CD8-positive, alpha-beta memory T cell (primary cell): ENCODE measurements at regions not wholly inside any gene's neighbourhood (a gene's known extent, or its start where the extent isn't known, plus 50 kb on each side); places are given as distances from the start of the nearest gene placed in this dataset.
A peak's percentile ranks its signal among the peaks of the same experiment; 100 is the strongest.

ENCODE experiments used
- CTCF ChIA-PET: fragments of 350-600 bp; sonication (Branson Sonifier 250); formaldehyde crosslinking; loops from one replicate; lab custom pipeline; 2021; ENCODE audit warnings: antibody characterized with exemption; lab: Charles Lee
- POLR2A ChIA-PET: fragments of 350-600 bp; sonication (Branson Sonifier 250); formaldehyde crosslinking; loops from one replicate; lab custom pipeline; 2021; ENCODE audit warnings: antibody characterized with exemption; lab: Charles Lee
- DNase-seq, 5 donors: peaks; one replicate each; pipeline versions ENCODE4 v3.0.0 to v3.0.0-alpha.2; 2020 to 2022; ENCODE audit warnings: mixed read lengths in 1 of 5
- H3K27ac ChIP-seq: one replicate; pipeline ENCODE4 v1.7.0; 2013; ENCODE audit warnings: low read depth, mild to moderate bottlenecking, low read length, moderate library complexity
- H3K27me3 ChIP-seq: 2 replicates; pipeline ENCODE4 v1.7.0; 2013; ENCODE audit warnings: low read length, mild to moderate bottlenecking; ENCODE audit not compliant: insufficient read depth, poor library complexity, severe bottlenecking
- H3K36me3 ChIP-seq: 2 replicates; pipeline ENCODE4 v1.7.0; 2013; ENCODE audit warnings: mild to moderate bottlenecking, low read length, moderate library complexity; ENCODE audit not compliant: insufficient read depth
- H3K4me1 ChIP-seq: 2 replicates; pipeline ENCODE4 v1.7.0; 2013; ENCODE audit warnings: mild to moderate bottlenecking, low read length, moderate library complexity; ENCODE audit not compliant: insufficient read depth
- H3K4me3 ChIP-seq: 2 replicates; pipeline ENCODE4 v1.7.0; 2013; ENCODE audit warnings: mild to moderate bottlenecking, low read length
- H3K9me3 ChIP-seq: 2 replicates; pipeline ENCODE4 v1.7.0; 2013; ENCODE audit warnings: mild to moderate bottlenecking, low read length
- H3K27ac Mint-ChIP-seq, 8 donors: one replicate each; pipeline ENCODE4 v1.8.0; 2020 to 2021; ENCODE audit warnings: mixed read lengths in 8 of 8, mild to moderate bottlenecking in 6 of 8, inconsistent platforms in 3 of 8, moderate library complexity in 3 of 8
- H3K27me3 Mint-ChIP-seq, 2 donors: one replicate each; pipeline ENCODE4 v1.8.0; 2020 to 2021; ENCODE audit warnings: mixed read lengths in 2 of 2, mild to moderate bottlenecking in 1 of 2, moderate library complexity in 1 of 2
- H3K36me3 Mint-ChIP-seq, 3 donors: one replicate each; pipeline ENCODE4 v1.8.0; 2020 to 2021; ENCODE audit warnings: mixed read lengths in 3 of 3, inconsistent platforms in 1 of 3, mild to moderate bottlenecking in 1 of 3
- H3K4me1 Mint-ChIP-seq, 3 donors: one replicate each; pipeline ENCODE4 v1.8.0; 2020 to 2021; ENCODE audit warnings: mixed read lengths in 3 of 3, inconsistent platforms in 1 of 3, mild to moderate bottlenecking in 1 of 3
- H3K4me3 Mint-ChIP-seq, 7 donors: one replicate each; pipeline ENCODE4 v1.8.0; 2020 to 2021; ENCODE audit warnings: mixed read lengths in 7 of 7, mild to moderate bottlenecking in 6 of 7, moderate library complexity in 4 of 7, inconsistent platforms in 2 of 7
- H3K9me3 Mint-ChIP-seq, 5 donors: one replicate each; pipeline ENCODE4 v1.8.0; 2020 to 2022; ENCODE audit warnings: mixed read lengths in 5 of 5, mild to moderate bottlenecking in 3 of 5, moderate library complexity in 2 of 5, inconsistent platforms in 1 of 5

DNA sequence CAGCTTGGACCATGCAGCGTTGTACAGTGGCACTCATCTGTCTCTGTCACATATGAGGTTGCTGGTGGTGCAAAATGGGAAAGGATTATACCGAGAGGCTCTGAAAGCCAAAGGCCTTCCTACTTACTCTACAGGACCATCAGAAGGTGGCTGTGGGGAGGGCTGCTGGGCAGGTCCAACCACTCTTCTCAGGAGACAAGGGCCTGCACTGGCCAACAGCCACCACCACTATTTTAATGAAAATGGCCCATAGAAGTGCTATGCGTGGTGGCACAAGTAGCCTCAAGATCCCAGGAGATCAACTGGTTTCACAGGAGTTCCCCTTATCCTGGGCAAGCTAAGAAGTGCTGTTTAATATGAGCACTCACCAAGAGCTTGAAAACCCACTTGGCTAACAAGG, 52.3 kb downstream of the MRPL57 start:
- Histone ChIP-seq H3K27ac (no peak overlapping the region), H3K27me3 (no peaks in the 10 kb centered on the region), H3K4me3 (no peak overlapping the region), H3K9me3 (no peaks in the 10 kb centered on the region), H3K4me1 (no peaks in the 10 kb centered on the region), H3K36me3 (no peaks in the 10 kb centered on the region)
- POLR2A ChIA-PET: no interaction called here
- CTCF ChIA-PET: no interaction called here
- Mint-ChIP-seq H3K36me3 (no peaks in the 10 kb centered on the region), H3K4me1 (peaks cover 0 to 8% (median 2%) of the 10 kb centered on the region in 3 donors), H3K27ac (no peak overlapping the region), H3K9me3 (no peaks in the 10 kb centered on the region), H3K27me3 (peaks cover 2 to 6% of the 10 kb centered on the region in 2 donors), H3K4me3 (no peak overlapping the region)
- DNase-seq: no peak

DNA sequence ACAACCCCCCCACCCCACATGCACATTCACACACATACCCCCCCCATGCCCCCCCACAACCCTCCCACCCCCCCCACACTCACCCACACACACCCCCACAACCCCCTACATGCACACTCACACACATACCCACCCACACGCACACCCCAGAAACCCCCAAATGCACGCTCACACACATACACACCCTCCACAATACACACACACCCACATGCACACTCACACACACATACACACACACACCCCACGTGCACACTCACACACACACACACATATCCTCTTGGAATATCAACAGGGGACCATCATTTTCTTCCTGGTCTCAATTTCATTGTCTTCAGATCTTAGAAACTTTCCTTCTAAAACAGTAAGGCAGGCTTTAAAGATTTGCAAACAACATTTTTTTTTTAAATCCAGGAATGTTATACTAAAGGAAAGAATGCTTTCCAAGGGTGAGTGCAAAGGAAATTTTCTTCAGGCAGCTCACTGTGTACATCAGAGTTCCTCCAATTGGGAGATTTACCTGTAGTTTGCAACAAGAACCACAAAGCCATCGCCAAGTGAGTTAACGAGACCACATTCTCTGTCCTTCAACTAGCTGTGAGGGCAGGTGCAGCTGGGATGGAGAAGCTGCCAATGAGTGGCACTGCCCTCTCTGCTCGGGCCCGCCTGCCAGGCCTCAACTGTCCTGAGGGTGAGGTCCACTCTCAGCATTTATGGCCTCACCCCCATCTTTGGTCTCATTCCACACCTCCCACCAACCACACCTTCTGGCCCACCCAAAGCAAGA, 53.0 kb downstream of the MRPL57 start:
- ChIA-PET CTCF (no interaction called here), POLR2A (no interaction called here)
- Mint-ChIP-seq H3K27ac (peak overlapping the region in 1 of 8 donors; percentile 89), H3K4me3 (no peak overlapping the region), H3K27me3 (peaks cover 1 to 2% of the 10 kb centered on the region in 2 donors), H3K36me3 (no peaks in the 10 kb centered on the region), H3K4me1 (peaks cover 0 to 8% (median 2%) of the 10 kb centered on the region in 3 donors), H3K9me3 (no peaks in the 10 kb centered on the region)
- H3K27me3 ChIP-seq: no peaks in the 10 kb centered on the region
- H3K4me3 ChIP-seq: no peak overlapping the region
- no peak for DNase-seq
- H3K36me3 ChIP-seq: no peaks in the 10 kb centered on the region
- H3K9me3 ChIP-seq: no peaks in the 10 kb centered on the region
- no peak overlapping the region for H3K27ac ChIP-seq
- H3K4me1 ChIP-seq: no peaks in the 10 kb centered on the region

DNA sequence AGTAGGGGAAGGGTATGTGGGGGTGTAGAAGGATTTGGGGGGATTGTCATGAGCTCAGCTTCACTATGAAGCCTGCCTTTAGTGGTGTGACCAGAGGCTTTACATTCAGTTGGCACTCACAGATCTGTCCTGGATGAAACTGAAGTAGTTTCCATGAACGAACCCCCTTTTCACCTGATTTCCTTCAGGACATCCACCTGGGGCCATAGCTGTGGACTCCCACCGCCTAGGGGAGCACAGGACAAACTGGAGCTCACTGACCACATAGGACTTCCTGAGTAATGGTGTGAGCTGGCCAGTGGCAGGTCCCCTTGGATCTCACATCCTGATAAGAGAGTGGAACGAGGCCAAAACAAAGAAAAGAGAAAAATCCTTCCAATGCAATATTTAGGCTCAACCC, 54.1 kb downstream of the MRPL57 start:
- no peak for DNase-seq
- no peaks in the 10 kb centered on the region for H3K27me3 ChIP-seq
- Mint-ChIP-seq H3K4me3 (no peak overlapping the region), H3K27me3 (peaks cover 2 to 4% of the 10 kb centered on the region in 2 donors), H3K36me3 (no peaks in the 10 kb centered on the region), H3K4me1 (peaks cover 0 to 8% (median 2%) of the 10 kb centered on the region in 3 donors), H3K9me3 (no peaks in the 10 kb centered on the region), H3K27ac (no peak overlapping the region)
- H3K4me3 ChIP-seq: no peak overlapping the region
- H3K36me3 ChIP-seq: no peaks in the 10 kb centered on the region
- H3K9me3 ChIP-seq: no peaks in the 10 kb centered on the region
- POLR2A ChIA-PET: no interaction called here
- CTCF ChIA-PET: no interaction called here
- no peak overlapping the region for H3K27ac ChIP-seq
- H3K4me1 ChIP-seq: no peaks in the 10 kb centered on the region

DNA sequence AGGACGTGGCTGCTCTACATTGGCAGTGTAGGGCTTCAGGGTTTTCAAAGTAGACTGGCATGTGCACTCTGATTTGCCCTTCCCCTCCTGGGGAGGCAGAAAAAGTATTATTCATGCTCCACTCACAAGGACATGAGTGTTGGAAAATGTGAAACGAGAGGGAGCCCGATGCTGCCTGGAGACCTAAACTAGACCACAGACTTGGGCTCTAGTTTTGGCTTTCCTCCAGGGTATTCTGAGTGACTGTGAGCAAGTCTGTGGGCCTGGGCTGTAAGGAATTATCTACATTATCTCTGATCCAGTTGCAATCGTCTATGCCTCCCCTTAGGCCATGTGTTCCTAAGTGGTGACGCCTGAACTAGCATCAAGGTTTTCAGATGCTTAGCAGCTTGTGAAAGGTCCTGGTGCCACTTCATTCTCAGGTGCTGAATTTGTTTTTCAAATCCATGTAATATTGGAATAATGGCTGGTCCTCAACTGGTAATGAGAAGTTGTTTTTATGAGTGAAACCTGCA, 55.0 kb downstream of the MRPL57 start:
- Mint-ChIP-seq H3K4me3 (no peak overlapping the region), H3K36me3 (no peaks in the 10 kb centered on the region), H3K27me3 (peaks cover 2 to 9% of the 10 kb centered on the region in 2 donors), H3K4me1 (peaks cover 0 to 8% (median 2%) of the 10 kb centered on the region in 3 donors), H3K27ac (no peak overlapping the region), H3K9me3 (no peaks in the 10 kb centered on the region)
- no peak for DNase-seq
- no peak overlapping the region for H3K27ac ChIP-seq
- H3K9me3 ChIP-seq: no peaks in the 10 kb centered on the region
- H3K4me1 ChIP-seq: no peaks in the 10 kb centered on the region
- H3K4me3 ChIP-seq: no peak overlapping the region
- H3K36me3 ChIP-seq: no peaks in the 10 kb centered on the region
- ChIA-PET CTCF (no interaction called here), POLR2A (no interaction called here)
- no peaks in the 10 kb centered on the region for H3K27me3 ChIP-seq

DNA sequence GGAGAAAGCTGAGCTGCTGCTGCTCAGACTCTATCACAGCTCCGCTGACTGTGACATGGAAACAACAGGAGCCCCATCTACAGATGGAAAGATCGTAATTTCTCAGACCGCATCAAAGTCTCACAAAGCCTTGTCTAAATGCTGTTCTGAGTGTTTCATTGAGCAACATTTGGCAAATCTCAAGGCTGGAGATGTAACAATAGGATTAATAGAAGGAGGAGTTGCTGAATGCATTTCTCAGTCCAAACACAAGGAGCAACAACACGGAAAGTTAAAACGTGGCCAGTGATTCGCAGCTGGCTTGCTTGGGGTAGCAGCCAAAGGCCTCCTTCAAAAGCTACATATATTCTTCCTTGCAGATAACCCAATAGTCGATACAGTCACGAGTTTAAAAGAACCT, 55.7 kb downstream of the MRPL57 start:
- no peaks in the 10 kb centered on the region for H3K9me3 ChIP-seq
- no peaks in the 10 kb centered on the region for H3K36me3 ChIP-seq
- Mint-ChIP-seq H3K27ac (no peak overlapping the region), H3K4me3 (no peak overlapping the region), H3K4me1 (peaks cover 0 to 8% (median 2%) of the 10 kb centered on the region in 3 donors), H3K9me3 (no peaks in the 10 kb centered on the region), H3K27me3 (peaks cover 2 to 9% of the 10 kb centered on the region in 2 donors), H3K36me3 (no peaks in the 10 kb centered on the region)
- ChIA-PET CTCF (no interaction called here), POLR2A (no interaction called here)
- no peak for DNase-seq
- H3K27me3 ChIP-seq: no peaks in the 10 kb centered on the region
- H3K4me1 ChIP-seq: no peaks in the 10 kb centered on the region
- H3K4me3 ChIP-seq: no peak overlapping the region
- H3K27ac ChIP-seq: no peak overlapping the region

DNA sequence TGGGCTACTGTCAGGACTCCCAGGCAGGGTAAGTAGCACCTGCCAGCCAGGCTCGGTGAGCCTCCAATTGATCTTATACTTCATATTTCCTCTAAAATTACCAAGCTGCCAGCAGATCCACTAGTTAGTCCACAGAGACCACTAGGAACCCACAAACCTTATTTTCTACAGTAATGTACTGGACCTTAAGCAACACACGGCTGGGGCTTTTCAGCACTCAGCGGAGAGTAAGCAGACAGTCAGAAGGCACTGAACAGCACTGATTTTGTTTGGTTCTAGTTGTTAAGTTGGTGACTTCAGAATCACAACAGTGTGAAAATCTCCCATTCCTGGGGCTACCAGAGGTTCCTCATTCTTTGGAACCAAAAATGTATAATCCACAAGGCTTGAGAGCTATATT, 56.1 kb downstream of the MRPL57 start:
- H3K4me3 ChIP-seq: no peak overlapping the region
- peaks cover 0 to 8% (median 2%) of the 10 kb centered on the region in 3 donors for H3K4me1 Mint-ChIP-seq
- no peaks in the 10 kb centered on the region for H3K27me3 ChIP-seq
- H3K4me3 Mint-ChIP-seq: no peak overlapping the region
- H3K27ac Mint-ChIP-seq: no peak overlapping the region
- no peaks in the 10 kb centered on the region for H3K9me3 Mint-ChIP-seq
- ChIA-PET POLR2A (no interaction called here), CTCF (interaction anchor here (1.2 kb wide), 1 partner anchor 10 kb away, joined by 3 read pairs; no protein-coding TSS in a partner anchor)
- no peak overlapping the region for H3K27ac ChIP-seq
- H3K36me3 ChIP-seq: no peaks in the 10 kb centered on the region
- H3K4me1 ChIP-seq: no peaks in the 10 kb centered on the region
- no peaks in the 10 kb centered on the region for H3K9me3 ChIP-seq
- no peaks in the 10 kb centered on the region for H3K36me3 Mint-ChIP-seq
- no peak for DNase-seq
- peaks cover 2 to 9% of the 10 kb centered on the region in 2 donors for H3K27me3 Mint-ChIP-seq

DNA sequence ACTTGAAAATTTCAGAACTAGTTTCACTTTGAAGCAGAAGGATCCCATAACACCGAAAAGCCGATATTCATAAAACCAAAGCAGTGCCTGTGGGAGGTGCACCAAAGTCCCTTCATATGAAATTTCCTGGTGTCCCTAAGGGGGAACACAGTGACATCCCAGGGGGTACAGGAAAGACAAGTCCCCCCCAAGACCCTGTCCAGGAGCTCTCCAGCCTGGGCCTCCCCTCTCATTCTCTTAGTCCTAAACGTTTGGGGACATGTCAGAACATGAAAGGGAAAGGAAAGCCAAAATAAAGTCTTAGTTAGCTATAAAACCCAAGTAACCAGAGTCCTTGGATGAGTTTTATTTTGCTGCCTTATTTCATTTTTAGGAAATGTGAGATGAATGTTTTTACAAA, 56.6 kb downstream of the MRPL57 start:
- H3K27ac Mint-ChIP-seq: peak overlapping the region in 1 of 8 donors; percentile 50

DNA sequence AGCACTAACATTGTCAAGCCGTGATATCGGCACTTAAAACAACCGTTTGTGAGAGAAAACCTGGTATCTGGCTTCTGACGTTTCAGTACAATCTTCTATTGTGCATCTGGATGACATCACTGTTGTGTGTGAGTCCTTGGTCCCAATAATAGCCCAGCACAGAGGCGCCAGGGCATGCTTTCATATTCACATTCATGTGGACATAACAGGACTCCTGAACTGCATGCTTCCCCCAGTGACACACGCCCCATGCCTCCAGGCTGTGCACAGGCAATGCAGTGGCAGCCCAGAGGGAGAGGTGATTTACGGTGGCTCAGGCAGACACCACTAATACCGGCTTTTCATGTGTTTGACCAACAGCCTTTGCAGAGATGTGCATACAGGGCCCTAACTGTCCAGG, 58.1 kb downstream of the MRPL57 start:
- POLR2A ChIA-PET: no interaction called here
- Histone ChIP-seq H3K4me1 (no peaks in the 10 kb centered on the region), H3K36me3 (no peaks in the 10 kb centered on the region), H3K27me3 (no peaks in the 10 kb centered on the region), H3K27ac (no peak overlapping the region), H3K4me3 (no peak overlapping the region), H3K9me3 (no peaks in the 10 kb centered on the region)
- H3K9me3 Mint-ChIP-seq: no peaks in the 10 kb centered on the region
- CTCF ChIA-PET: no interaction called here
- H3K27ac Mint-ChIP-seq: no peak overlapping the region
- H3K36me3 Mint-ChIP-seq: no peaks in the 10 kb centered on the region
- no peak for DNase-seq
- peaks cover 0 to 8% (median 2%) of the 10 kb centered on the region in 3 donors for H3K4me1 Mint-ChIP-seq
- no peak overlapping the region for H3K4me3 Mint-ChIP-seq
- peaks cover 0 to 9% of the 10 kb centered on the region in 2 donors for H3K27me3 Mint-ChIP-seq

More for the DNA sequence above, 56.6 kb downstream of the MRPL57 start:
- no peaks in the 10 kb centered on the region for H3K36me3 Mint-ChIP-seq
- H3K4me1 ChIP-seq: no peaks in the 10 kb centered on the region
- no peak for DNase-seq
- no peaks in the 10 kb centered on the region for H3K36me3 ChIP-seq
- H3K27ac ChIP-seq: no peak overlapping the region
- no peak overlapping the region for H3K4me3 ChIP-seq
- no peaks in the 10 kb centered on the region for H3K9me3 ChIP-seq
- ChIA-PET POLR2A (no interaction called here), CTCF (interaction anchor here (1.2 kb wide), 1 partner anchor 10 kb away, joined by 3 read pairs; no protein-coding TSS in a partner anchor)
- H3K27me3 Mint-ChIP-seq: peaks cover 0 to 9% of the 10 kb centered on the region in 2 donors
- H3K27me3 ChIP-seq: no peaks in the 10 kb centered on the region
- no peaks in the 10 kb centered on the region for H3K9me3 Mint-ChIP-seq
- peaks cover 0 to 8% (median 2%) of the 10 kb centered on the region in 3 donors for H3K4me1 Mint-ChIP-seq
- no peak overlapping the region for H3K4me3 Mint-ChIP-seq
